Cerebellar nuclear complex (tissue), 1 donor: ENCODE measurements at regions not wholly inside any gene's neighbourhood (a gene's known extent, or its start where the extent isn't known, plus 50 kb on each side); places are given as distances from the start of the nearest gene placed in this dataset.

Experiments
- DNase-seq, 2 experiments: peaks; one replicate each; lab custom pipeline; 2025; lab: John Stamatoyannopoulos, UW

DNA sequence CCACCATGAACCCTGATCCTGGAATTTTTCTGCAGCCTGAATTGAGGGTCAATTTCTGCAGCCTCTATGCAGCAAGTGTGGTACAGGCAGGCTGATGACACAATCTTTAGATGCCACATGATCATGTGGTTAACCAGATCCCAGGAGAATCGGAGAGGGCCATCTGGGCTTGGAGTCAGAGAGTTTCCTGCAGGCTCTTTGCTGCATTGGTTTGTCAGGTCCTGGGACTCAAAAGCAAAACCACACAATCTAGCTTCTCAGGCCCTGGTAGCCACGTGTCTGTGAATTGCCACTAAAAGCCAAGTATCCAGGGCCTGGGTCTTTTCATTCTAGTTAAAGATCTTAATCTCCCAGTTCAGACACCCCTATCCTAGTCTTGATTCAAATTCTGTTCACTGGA lies 464.5 kb downstream of the BCOR start:
- no peak for DNase-seq

DNA sequence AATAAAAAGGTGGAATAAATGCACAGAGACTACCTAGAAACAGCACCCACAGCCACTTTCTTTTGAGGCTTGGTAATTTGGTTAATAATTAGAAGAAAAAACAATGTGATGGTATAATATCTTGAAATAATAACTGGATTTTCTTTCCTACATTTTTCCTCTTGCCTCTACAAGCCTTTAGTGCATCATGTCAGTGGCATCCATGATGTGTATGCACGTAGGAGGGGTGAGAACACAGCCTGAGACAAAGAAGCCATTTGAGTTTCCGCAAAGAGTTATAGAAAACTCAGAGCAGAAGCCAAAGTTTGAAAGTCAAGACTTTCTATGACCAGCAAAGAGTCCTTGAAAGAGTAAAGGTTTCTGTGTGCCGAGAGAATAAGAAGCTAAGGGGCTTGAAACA lies 461.3 kb downstream of the BCOR start:
- no peak for DNase-seq

DNA sequence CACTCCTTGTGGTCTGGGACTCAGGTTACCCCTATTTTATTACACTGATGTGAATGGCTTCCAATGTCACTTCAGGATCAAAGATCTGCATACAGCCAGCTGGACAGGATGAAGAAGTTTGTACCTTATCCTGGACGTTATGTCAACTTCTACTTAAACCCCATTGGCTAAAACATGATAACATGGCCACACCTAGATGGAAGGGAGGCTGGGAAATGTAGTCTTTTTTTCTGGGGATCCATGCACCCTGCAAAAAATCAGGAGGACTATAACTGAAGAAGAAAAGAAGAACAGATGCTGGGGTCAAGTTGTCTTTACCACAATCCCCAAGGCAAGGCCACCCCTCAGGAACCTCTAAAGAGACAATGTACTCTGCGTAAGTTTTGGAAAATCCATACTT lies 459.2 kb downstream of the BCOR start:
- no peak for DNase-seq

DNA sequence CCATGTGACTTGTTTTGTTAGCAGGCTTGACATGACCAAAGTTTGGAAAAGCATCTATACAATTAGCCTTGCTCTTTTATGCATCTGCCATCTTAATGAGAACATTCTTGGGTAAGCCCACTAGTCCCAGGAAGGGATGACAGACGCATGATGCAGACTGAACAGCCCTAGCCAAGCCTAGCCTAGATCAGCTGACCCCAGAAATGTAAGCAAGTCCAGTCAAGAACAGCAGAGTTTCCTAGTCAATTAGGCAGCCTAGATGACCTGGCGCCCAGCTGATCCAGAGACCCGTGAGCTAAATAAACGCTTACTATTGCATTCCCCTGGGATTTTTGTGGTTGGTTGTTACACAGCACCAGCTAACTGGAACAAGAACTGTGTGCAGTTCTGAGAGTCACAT lies 457.9 kb downstream of the BCOR start:
- DNase-seq, result no peak

- no peak for DNase-seq
Measured at GRCh38 chrX:39640866-39641265, 456.9 kb downstream of the BCOR start.

- no peak for DNase-seq
Measured at GRCh38 chrX:39642071-39642470, 455.7 kb downstream of the BCOR start.

DNA sequence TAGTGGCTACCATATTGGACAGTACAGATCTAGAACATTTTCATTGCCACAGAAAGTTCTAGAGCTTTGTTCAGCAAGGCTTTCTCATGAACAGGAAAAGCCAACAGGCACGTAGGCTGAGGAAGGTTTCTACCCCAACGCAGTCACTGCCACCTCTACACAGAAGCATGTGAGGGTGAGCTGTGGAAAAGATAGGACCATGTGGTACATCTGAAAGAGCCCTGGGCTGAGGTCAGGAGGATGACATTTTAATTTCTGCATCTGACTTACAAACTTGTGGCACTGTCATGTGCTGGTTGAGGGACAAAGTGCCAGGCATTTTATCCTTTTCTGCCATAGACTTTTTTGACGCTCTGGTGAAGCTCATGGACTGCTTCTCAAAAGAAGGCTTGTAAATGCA lies 454.2 kb downstream of the BCOR start:
- no peak for DNase-seq

DNA sequence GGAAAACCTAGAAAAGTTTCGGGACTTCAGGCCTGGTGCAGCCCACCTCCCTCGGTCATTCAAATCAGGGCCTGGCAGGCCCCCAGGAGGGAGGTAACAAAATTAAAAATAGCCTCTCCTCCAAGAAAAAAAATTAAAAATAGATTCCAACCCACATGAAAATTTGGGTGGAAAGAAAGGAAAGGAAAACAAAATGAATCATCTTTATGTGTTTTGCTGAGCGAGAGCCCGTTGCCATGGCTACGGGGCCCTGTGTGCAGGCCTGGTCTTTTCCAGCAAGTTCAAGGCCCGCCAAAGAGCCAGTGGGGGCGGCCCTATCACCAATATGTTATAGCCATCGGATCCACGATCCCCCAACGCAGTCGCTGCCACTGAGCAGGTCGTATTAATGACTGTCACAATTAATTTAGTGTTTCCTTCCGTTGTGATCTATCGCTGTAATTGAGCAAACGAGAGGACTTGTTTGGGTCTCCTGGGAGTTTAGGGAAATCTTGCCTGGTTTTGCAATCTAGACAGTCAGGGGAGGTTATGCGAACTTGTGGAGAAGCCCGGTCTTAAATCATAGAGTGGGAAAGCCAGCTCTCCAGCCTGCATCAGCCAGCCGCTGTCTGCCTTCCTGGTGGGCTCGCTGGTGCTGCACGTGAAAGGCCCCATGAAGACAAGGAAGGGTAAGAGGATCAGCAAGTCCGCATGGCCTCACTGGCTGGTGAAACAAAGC lies 452.4 kb downstream of the BCOR start:
- no peak for DNase-seq

DNA sequence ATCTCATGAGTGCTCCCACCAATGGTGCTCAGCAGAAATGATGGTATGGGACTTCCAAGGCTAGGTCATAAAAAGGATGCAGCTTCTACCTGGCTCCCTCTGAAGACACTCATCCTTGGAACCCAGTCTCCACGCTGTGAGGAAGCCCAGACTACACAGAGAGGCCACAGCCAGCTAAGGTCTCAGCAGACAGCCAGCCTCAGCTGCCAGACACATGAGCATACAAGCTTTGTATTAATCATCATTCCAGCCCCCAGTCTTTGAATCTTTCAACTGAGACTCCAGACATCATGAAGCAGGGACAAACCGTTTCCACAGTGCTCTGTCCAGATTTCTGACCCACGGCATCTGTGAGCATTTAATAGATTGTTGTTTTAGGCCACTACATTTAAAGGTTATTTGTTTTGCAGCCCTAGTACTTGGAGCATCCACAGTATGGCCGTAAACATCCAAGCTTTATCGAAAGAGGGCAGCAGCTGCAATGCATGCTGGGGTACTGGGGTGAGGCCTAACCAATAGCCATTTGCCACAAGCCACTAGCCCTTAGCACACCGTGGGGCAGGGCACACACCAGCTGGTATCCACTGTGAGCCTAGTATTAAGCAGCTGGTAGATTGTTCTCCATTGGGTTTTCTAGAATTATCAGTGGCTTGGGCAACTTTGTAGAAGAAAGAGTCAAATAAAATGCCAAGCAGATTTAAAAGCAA lies 449.1 kb downstream of the BCOR start:
- no peak for DNase-seq

DNA sequence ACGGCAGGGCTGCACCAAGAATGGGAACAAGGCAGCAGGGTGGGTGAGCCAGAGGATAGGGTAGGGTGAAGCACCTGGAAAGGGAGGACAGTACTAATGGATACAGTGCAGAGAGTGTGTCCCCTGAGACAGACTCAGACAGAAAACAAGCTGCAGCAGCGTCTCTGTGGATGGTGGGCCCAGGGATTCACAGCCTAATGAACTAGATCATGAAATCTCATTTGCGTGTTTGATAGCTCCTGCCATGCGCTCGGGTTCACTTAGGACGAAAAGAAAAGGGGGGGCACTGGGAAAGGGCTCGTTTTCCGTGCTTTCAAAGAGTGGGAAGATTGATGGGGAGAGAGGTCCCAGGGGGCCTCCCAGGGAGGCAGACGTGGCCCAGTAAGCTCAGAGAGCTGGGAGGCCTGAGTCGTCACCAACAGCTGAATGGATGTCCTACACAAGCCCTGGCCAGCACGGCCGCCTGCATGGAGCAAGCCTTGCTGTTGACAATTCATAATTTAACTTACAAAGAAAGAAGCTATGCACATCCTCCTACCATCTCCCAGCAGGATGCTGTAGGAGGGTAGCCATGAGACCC lies 446.9 kb downstream of the BCOR start:
- no peak for DNase-seq

DNA sequence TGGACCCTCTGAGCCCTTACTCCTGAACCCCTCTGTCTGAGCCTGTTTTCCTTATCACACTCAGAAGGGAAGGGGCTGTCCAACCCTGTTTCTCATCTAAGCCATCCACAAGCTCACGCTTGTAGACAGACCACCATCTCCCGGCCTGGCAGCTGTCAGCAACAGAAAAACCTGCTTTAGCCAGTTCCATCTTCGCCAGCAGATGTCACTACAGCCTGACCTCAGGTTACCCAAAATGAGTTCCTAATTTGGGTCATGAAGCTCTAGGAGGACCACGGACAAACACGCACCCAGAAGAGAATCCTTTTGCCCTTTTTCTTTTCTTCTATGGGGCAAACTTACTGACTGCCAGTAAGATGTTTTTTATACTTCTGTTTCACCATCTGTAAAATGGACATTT lies 445.4 kb downstream of the BCOR start:
- DNase-seq, result no peak

GRCh38 chrX:39653691-39654090 lies 444.1 kb downstream of the BCOR start:
- DNase-seq, result no peak

- DNase-seq, result no peak
Measured at GRCh38 chrX:39654183-39654925, 443.4 kb downstream of the BCOR start.

GRCh38 chrX:39654952-39655351 lies 442.8 kb downstream of the BCOR start:
- DNase-seq, result no peak

DNA sequence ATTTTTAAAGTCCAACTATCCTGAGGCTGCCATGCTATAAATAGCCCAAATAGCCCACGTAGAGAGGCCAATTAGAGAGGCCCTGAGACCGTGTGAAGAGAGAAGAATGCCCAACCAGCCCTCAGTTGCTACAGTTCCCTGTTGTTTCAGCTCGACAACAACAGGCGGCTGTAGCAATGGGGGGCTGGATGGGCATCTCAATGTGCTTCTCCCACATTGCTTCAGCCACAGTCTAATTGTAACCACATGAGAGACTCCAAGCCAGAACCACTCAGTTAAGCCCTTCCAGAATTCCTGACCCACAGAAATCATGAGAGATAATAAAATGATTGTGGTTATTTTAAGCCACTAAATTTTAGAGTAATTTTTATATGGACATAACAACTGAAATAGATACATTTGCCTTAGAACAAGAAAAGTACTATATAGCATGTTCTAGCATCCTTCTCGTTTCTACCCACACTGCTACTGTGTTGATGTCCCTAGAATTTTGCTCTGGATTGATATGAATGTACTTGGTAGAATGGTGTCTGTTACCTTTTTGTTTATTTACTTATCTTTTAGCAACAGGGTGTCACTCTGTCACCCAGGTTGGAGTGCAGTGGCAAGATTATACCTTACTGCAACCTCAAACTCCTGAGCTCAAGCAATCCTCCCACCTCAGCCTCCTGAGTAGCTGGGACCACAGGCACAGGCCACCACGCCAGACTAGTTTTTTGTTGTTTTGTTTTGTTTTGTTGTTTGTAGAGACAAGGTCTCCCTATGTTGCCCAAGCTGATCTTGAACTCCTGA lies 436.4 kb downstream of the BCOR start:
- DNase-seq, result no peak

GRCh38 chrX:39665830-39666518 lies 431.8 kb downstream of the BCOR start:
- no peak for DNase-seq

GRCh38 chrX:39667191-39667590 lies 430.6 kb downstream of the BCOR start:
- no peak for DNase-seq

- DNase-seq, result no peak
Measured at GRCh38 chrX:39667736-39668482, 429.8 kb downstream of the BCOR start.

- no peak for DNase-seq
Measured at GRCh38 chrX:39669668-39670067, 428.1 kb downstream of the BCOR start.

GRCh38 chrX:39670281-39670680 lies 427.5 kb downstream of the BCOR start:
- no peak for DNase-seq

- no peak for DNase-seq
Measured at GRCh38 chrX:39672405-39672804, 425.4 kb downstream of the BCOR start.
